ENCODE measurements at regions not wholly inside any gene's neighbourhood (a gene's known extent, or its start where the extent isn't known, plus 50 kb on each side); places are given as distances from the start of the nearest gene placed in this dataset.

DNA sequence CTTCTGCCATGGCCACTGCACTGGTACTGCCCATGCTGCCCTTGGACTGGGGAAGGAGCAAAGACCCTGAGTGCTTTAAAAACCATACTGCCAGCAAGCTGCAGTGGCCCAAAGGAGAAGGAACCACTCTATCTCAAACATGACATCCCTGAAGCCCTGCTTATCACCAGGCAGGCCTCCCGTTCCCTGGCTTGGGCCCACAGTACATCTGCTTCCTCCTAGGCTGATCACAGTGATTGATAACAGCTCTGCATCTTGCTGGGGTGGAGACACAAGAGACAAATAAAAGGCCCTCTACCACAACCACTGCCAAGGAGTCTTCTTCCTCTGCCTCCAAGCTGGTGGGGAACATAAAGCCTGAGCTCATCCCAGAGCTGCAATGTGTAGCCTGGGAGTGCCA is 567.5 kb downstream of the TRHDE start:
- TF ChIP-seq, protein P1, sequence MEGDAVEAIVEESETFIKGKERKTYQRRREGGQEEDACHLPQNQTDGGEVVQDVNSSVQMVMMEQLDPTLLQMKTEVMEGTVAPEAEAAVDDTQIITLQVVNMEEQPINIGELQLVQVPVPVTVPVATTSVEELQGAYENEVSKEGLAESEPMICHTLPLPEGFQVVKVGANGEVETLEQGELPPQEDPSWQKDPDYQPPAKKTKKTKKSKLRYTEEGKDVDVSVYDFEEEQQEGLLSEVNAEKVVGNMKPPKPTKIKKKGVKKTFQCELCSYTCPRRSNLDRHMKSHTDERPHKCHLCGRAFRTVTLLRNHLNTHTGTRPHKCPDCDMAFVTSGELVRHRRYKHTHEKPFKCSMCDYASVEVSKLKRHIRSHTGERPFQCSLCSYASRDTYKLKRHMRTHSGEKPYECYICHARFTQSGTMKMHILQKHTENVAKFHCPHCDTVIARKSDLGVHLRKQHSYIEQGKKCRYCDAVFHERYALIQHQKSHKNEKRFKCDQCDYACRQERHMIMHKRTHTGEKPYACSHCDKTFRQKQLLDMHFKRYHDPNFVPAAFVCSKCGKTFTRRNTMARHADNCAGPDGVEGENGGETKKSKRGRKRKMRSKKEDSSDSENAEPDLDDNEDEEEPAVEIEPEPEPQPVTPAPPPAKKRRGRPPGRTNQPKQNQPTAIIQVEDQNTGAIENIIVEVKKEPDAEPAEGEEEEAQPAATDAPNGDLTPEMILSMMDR (IDR thresholded peaks at IDR 0.05; ENCODE audit: low read depth, low read length, poor library complexity, severe bottlenecking) = no peak
- no peak for TF ChIP-seq EZH2phosphoT487 (IDR thresholded peaks at IDR 0.05; ENCODE audit: borderline replicate concordance, low read length)

Data from DOHH2 (cell line).